PC-9 (cell line): ENCODE measurements at regions not wholly inside any gene's neighbourhood (a gene's known extent, or its start where the extent isn't known, plus 50 kb on each side); places are given as distances from the start of the nearest gene placed in this dataset.

Experiments used
- CTCF ChIP-seq: fragments of 200-600 bp; sonication (generic); conservative IDR thresholded peaks from 2 replicates; pipeline ENCODE4 v1.6.1; 2017; ENCODE audit warnings: mixed run types, antibody characterized with exemption, mild to moderate bottlenecking, moderate library complexity
- EZH2 ChIP-seq: fragments of 200-600 bp; sonication (generic); IDR thresholded peaks from 2 replicates; pipeline ENCODE4 v1.8.0; 2017; ENCODE audit warnings: antibody characterized with exemption, low read depth

- no peak for TF ChIP-seq CTCF
- TF ChIP-seq EZH2, result no peak
Observed at GRCh38 chr2:191489177-191489576, 188.8 kb upstream of the NABP1 start.
